ENCODE measurements at regions not wholly inside any gene's neighbourhood (a gene's known extent, or its start where the extent isn't known, plus 50 kb on each side); places are given as distances from the start of the nearest gene placed in this dataset.

DNA sequence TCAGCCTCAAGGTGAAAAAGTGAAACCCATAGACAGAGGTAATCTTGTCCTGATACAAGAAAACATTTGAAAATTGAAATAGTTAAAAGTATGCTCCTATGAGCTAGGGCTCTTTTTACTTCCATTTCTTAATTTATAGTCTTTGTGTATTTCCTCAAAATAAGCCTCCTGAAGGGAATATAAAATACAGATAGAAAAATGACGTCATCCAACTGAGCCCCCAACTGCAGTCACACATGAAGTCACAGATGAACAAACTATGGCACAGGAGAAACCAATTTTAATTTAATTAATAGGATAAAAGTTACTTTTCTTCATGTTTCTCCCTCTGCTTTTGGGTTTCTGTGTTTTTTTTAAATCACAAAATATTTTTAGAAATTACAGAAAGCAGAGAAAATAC is 280.3 kb downstream of the HTR7 start:
- TF ChIP-seq, protein P1, sequence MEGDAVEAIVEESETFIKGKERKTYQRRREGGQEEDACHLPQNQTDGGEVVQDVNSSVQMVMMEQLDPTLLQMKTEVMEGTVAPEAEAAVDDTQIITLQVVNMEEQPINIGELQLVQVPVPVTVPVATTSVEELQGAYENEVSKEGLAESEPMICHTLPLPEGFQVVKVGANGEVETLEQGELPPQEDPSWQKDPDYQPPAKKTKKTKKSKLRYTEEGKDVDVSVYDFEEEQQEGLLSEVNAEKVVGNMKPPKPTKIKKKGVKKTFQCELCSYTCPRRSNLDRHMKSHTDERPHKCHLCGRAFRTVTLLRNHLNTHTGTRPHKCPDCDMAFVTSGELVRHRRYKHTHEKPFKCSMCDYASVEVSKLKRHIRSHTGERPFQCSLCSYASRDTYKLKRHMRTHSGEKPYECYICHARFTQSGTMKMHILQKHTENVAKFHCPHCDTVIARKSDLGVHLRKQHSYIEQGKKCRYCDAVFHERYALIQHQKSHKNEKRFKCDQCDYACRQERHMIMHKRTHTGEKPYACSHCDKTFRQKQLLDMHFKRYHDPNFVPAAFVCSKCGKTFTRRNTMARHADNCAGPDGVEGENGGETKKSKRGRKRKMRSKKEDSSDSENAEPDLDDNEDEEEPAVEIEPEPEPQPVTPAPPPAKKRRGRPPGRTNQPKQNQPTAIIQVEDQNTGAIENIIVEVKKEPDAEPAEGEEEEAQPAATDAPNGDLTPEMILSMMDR (IDR thresholded peaks at IDR 0.05), result no peak
- no peak for TF ChIP-seq POLR2A (IDR thresholded peaks at IDR 0.05)
- no peak for TF ChIP-seq POLR2AphosphoS5 (IDR thresholded peaks at IDR 0.05)
- TF ChIP-seq EP300 (IDR thresholded peaks at IDR 0.05), result no peak

Measured in sigmoid colon (tissue), 4 donors.